GM21528 (cell line): ENCODE measurements at regions not wholly inside any gene's neighbourhood (a gene's known extent, or its start where the extent isn't known, plus 50 kb on each side); places are given as distances from the start of the nearest gene placed in this dataset.
"Not testable (repeated sequence)": the region's sequence is repeated elsewhere in the genome, so short reads cannot be mapped to it uniquely, and the experiment has no call there.

Experiments used
- ATAC-seq: cut with Tn5 transposase; IDR thresholded peaks from one replicate; pipeline ENCODE4 v1.9.1; 2021; ENCODE audit warnings: mild to moderate bottlenecking, moderate library complexity; ENCODE audit not compliant: unreplicated experiment, low FRiP score

- ATAC-seq, result no peak
Observed at GRCh38 chr1:195306281-195306680, 1302.0 kb downstream of the KCNT2 start.

DNA sequence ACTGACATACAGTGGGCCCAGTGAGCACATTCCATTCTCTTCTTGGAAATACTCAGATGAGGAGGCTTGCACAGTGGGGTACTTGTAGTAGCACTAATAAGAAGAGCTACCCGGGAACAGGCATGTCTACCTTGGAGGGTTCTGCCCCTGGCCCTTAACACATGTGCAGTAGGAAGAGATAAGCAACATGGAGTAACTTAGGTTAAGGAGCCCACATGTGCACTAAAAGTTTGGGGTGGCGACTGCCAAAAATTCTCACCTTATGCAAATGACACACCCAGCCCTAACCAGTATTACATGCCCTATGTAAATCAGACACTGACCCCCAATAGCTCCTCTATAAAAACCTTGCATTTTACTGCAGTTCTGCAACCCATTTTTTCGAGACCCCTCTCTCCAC is 1313.3 kb downstream of the KCNT2 start:
- ATAC-seq, result no peak

DNA sequence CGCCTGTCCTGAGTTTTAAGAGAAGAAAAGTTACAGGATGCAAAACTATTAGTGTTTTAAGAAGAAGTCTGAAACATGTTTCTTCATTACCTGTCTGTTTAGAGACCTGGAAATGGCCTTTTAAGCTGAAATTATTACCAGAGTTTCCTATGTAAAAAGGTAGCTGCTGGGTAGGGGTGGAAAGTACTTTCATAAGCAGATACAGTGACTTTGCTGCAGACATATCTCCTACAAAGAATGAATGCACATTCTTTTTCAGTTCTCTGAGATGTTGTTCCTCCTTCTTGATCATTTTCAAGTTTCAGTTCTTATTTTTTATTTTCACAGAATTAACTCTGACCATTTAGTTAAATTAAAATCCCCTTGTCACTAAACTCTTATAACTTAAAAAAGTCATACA is 1329.6 kb downstream of the KCNT2 start:
- peak; percentile 70 for ATAC-seq

GRCh38 chr1:195275710-195276109 is 1332.5 kb downstream of the KCNT2 start:
- no peak for ATAC-seq

DNA sequence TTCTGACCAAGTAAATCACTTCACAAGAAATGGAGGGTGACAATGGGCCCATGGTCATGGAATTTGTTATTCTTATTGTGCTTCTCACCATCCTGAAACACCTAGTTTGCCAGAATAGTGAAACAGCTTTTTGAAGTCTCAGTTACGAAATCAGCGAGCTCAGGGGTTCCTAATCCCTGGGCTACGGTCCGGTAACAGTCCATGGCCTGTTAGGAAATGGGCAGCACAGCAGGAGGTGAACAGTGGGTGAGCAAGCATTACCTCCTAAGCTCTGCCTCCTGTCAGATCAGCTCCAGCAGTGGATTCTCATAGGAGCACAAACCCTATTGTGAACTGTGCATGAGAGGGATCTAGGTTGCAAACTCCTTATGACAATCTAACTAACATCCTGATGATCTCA is 1356.3 kb downstream of the KCNT2 start:
- no peak for ATAC-seq

- ATAC-seq, result no peak
Observed at GRCh38 chr1:195243492-195243891, 1364.7 kb downstream of the KCNT2 start.

- no peak for ATAC-seq
Observed at GRCh38 chr1:195241066-195241465, 1367.2 kb downstream of the KCNT2 start.

GRCh38 chr1:195238313-195238712 is 1369.9 kb downstream of the KCNT2 start:
- no peak for ATAC-seq

- no peak for ATAC-seq
Observed at GRCh38 chr1:195236991-195237889, 1371.0 kb downstream of the KCNT2 start.

DNA sequence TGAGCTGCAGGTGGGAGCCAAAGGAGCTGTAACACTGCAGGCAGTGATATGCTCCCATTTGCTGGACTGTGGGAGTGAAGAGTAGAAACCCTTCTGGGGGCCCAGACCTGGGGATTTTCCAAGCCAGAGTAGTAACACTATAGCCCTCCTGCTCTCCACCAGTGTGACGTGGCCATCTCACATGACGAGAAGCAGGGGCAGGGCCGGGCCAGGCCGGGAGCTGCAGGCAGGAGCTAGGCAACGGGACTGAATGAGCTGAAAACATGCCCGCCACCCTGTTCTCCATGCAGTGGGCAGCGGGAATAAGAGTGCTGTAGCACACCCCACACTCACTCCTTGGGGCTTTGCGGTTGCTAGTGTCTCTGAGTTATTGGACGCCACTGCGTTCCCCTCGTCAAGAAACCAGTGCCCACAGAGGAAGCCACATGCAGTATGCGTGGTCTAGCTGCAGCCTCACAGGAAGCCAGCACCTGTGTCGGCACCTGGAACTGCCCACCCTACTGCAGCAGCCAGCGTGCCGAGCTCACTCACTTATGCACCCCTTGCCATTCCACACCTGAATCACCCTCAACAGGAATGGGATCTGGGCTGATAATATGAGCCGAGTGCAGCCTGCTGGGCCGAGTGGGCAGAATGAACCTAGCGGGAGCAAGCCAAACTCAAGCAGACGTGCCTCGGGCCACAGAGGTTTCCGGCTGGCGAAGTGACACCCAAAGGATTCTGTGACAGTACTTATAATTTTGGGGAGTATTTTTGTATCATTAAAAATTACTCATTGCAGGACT is 1389.6 kb downstream of the KCNT2 start:
- ATAC-seq, result no peak

GRCh38 chr1:195202241-195202640 is 1406.0 kb downstream of the KCNT2 start:
- no peak for ATAC-seq

DNA sequence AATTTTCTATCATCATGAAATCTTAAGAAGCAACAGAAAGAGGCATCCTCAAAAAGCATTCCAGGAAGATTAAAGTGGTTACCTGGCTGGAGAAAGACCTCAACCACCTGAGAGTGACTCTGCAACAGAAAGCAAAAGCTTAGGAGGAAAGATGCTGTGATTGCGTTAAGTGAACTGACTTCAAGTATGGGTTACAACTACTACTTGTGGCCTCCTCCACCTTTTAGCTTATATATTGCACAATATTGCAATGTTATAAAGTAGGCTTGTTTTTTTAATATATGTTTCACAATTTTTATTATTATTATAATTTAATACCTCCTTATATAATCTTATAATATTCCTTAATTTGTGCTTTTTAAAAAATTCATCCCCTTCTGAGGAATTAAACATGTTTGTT is 1407.5 kb downstream of the KCNT2 start:
- ATAC-seq, result no peak

DNA sequence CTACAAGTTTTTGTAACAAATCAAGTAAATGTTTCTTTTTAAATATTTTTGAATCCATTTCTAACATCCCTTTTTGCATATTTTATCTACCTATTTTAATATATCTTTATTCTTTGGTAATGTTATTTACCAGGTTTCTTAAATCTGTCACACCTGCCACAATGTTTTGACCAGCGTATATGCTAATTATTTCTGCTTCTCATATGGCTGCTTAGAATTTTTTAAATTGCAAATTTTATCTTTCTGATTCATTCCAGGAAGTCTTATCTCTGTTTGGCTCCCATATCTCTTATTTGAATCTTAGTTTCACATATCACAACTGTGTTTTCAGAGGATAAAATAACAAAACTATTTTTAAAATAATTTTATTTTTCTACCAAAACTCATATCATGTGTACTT is 1411.1 kb downstream of the KCNT2 start:
- ATAC-seq, result no peak

DNA sequence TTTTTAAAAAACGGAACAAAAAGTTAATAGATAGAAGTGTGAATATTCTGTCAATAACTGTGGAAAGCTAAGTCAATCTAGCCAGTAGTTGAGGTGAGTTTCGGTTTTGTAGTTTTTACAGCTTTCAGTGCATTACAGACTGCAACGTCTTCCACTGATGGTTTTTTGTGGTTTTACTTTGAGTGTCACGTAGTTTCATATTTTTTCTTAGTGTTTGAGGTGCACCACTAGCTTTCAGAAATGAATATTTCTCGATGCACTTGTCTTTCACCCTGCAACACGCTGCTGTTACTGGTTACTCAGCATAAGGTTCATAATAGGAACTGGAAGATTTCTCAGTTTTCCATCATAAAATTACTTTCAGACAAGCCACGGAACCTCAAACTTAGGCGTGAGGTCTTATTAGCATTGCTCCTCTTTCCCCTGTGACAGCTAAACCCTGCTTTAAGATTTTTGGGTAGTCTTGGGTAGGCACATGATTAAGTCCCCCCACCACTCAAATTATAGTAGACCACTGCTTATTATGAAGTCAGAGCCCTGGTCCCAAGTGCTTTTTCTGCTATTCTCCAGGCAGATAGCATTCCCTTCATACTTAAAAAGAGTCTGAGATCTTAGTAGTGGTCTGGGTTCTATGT is 1412.7 kb downstream of the KCNT2 start:
- peak; percentile 99 for ATAC-seq

DNA sequence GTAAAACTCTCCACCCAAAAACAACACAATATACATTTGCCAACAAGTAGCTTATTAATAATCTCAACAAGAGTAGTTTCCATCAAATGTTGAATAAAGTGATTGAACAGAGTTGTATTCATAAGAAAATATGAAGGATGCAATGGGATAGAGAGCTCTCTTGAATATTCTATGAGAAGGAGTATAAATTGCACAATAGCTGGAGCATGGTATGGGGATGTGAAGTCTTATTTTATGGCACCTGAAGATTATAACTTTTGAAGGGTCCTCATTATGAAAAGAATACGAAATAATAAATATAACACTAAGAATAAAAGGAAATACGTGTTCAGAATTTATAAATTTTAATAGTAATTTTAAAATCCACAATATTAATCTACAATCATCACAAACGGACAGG is 1415.1 kb downstream of the KCNT2 start:
- ATAC-seq, result no peak

DNA sequence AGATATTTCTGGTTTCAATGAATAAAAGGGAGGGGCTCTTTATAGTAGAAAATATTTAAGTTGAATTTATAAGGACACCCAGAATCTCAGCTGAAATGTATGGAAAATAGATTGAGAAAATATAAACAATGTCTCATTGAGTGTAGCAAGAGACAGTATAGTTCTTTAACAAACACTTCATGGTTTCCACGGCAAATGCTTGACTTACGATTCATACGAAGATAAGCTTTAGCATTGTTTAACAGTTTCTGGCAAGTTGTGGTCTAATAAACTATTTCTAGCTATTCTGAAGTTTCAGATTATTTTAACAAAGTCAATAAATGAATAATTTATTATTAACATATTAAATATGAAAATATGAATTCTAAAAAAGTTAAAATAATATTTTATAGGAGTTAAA is 1419.4 kb downstream of the KCNT2 start:
- ATAC-seq, result no peak

DNA sequence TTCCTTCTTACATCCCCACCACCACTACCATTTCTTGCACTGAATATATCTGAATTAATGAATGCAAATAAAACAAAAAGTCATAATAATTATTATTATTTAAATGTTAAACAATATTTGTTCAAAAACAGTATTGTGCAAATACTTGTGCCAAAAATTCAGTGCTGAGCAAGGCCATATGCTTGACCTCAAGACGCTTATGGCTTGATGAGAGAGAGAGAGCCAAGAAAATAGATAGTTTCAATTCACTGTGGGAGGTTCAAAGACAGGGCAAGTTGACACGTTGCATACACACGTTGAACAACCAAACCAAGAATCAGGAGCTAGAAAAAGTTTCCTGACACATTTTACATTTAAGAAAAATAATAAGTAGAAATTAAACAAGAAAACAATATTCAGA is 1421.7 kb downstream of the KCNT2 start:
- no peak for ATAC-seq

DNA sequence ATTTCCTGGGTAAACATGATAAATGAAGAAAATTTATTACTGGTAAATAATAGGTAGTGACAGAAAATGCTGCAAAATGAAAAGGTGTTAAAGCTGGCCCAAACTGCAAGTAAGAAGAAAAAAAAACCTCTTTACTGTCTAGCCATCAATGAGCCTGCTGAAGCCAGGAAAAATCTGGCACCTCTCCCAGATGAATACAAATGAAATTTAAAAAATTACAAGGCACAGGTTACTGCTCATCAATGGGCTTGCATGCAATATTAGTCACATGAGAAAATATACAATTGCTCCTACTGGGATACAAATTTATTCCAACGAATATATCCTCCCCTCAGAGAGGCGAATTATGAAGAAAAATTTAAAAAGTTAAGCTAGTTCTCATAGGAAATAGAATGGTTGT is 1422.5 kb downstream of the KCNT2 start:
- no peak for ATAC-seq

DNA sequence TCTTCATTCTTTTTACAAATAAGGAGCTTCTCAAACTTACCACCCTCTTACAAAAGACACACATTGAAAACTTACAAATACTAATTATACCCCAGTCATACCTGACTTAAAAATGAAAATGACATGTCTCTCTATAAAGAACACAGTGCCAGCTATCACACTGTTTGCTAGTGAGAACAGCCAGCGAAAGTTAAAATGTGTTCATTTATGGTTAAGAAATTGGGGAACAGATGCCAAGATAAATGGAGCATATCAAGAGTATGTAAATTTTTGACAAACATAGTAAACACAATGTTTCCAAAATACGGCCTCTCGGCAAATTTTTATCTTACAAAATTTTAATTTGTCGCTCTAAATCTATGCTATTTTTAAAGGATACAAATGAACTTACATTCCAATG is 1422.9 kb downstream of the KCNT2 start:
- ATAC-seq, result no peak

- no peak for ATAC-seq
Observed at GRCh38 chr1:195173753-195174152, 1434.5 kb downstream of the KCNT2 start.

GRCh38 chr1:195159795-195160194 is 1448.4 kb downstream of the KCNT2 start:
- ATAC-seq, result not testable (repeated sequence)
